Endothelial cell of umbilical vein (primary cell): ENCODE measurements at regions not wholly inside any gene's neighbourhood (a gene's known extent, or its start where the extent isn't known, plus 50 kb on each side); places are given as distances from the start of the nearest gene placed in this dataset.
"Not testable (repeated sequence)": the region's sequence is repeated elsewhere in the genome, so short reads cannot be mapped to it uniquely, and the experiment has no call there.

Source experiments
- CTCF ChIP-seq, 2 donors: IDR thresholded peaks; 1 replicate in 1 of 2; 2 replicates in 1 of 2; pipeline ENCODE4 v1.5.1; 2011; ENCODE audit warnings: low read length in 2 of 2, mild to moderate bottlenecking in 2 of 2, moderate library complexity in 2 of 2, control low read depth in 1 of 2, inconsistent platforms in 1 of 2, low read depth in 1 of 2; ENCODE audit not compliant: insufficient read depth in 1 of 2; ENCODE audit errors: extremely low read depth in 1 of 2
- JUN ChIP-seq: IDR thresholded peaks from 2 replicates; pipeline ENCODE4 v1.6.1; 2011; ENCODE audit warnings: borderline replicate concordance, low read depth; ENCODE audit not compliant: insufficient read length, insufficient read depth
- POLR2A ChIP-seq: IDR thresholded peaks from 2 replicates; pipeline ENCODE4 v1.6.1; 2012; ENCODE audit warnings: low read depth, mild to moderate bottlenecking, control low read depth, low read length
- POLR2AphosphoS5 ChIP-seq: IDR thresholded peaks from 2 replicates; pipeline ENCODE4 v1.6.1; 2012; ENCODE audit warnings: low read depth, mild to moderate bottlenecking, control low read depth, low read length, moderate library complexity; ENCODE audit not compliant: insufficient read depth

GRCh38 chr4:33829356-33829755 lies 2415.0 kb downstream of the ARAP2 start:
- not testable (repeated sequence) for TF ChIP-seq CTCF (IDR thresholded peaks at IDR 0.05; ENCODE audit: extremely low read depth in 1 of 2, insufficient read depth in 1 of 2, low read depth in 1 of 2, low read length in 2 of 2); POLR2AphosphoS5; POLR2A; JUN
